HL-60 (cell line): ENCODE measurements at regions not wholly inside any gene's neighbourhood (a gene's known extent, or its start where the extent isn't known, plus 50 kb on each side); places are given as distances from the start of the nearest gene placed in this dataset.

Experiments
- DNase-seq, 2 experiments: peaks; one replicate each; pipeline ENCODE4 v3.0.0-alpha.2; 2010 to 2020; ENCODE audit warnings: low read depth in 1 of 2, low spot score in 1 of 2
- H3K27ac ChIP-seq: fragments of 250-450 bp; sonication (Bioruptor Pico); replicated peaks from 2 replicates; pipeline ENCODE4 v1.5.1; 2020; ENCODE audit warnings: mild to moderate bottlenecking, moderate library complexity
- H3K27me3 ChIP-seq: fragments of 250-450 bp; sonication (Bioruptor Pico); 2 replicates; pipeline ENCODE4 v1.5.1; 2021; ENCODE audit warnings: mild to moderate bottlenecking, moderate library complexity; ENCODE audit not compliant: insufficient read depth, poor library complexity, severe bottlenecking
- H3K4me3 ChIP-seq: replicated peaks from 2 replicates; pipeline ENCODE4 v1.5.1; 2011; ENCODE audit warnings: mild to moderate bottlenecking, control low read depth, low read length; ENCODE audit not compliant: insufficient read depth
- GABPA ChIP-seq: IDR thresholded peaks from 2 replicates; pipeline ENCODE4 v1.6.1; 2012; ENCODE audit warnings: low read depth
- POLR2AphosphoS5 ChIP-seq: IDR thresholded peaks from 2 replicates; pipeline ENCODE4 v1.6.1; 2012; ENCODE audit warnings: low read depth
- SPI1 ChIP-seq: IDR thresholded peaks from 2 replicates; pipeline ENCODE4 v1.6.1; 2012; ENCODE audit warnings: low read depth, mild to moderate bottlenecking, borderline replicate concordance
- TF ChIP-seq, protein P1 (sequence below): IDR thresholded peaks from 2 replicates; pipeline ENCODE4 v1.6.1; 2012; ENCODE audit warnings: low read depth; ENCODE audit not compliant: insufficient replicate concordance
- TF ChIP-seq, protein P2 (sequence below): IDR thresholded peaks from one replicate; pipeline ENCODE4 v1.5.1; 2011; ENCODE audit warnings: low read length, control low read depth, inconsistent platforms; ENCODE audit not compliant: insufficient read depth

DNA sequence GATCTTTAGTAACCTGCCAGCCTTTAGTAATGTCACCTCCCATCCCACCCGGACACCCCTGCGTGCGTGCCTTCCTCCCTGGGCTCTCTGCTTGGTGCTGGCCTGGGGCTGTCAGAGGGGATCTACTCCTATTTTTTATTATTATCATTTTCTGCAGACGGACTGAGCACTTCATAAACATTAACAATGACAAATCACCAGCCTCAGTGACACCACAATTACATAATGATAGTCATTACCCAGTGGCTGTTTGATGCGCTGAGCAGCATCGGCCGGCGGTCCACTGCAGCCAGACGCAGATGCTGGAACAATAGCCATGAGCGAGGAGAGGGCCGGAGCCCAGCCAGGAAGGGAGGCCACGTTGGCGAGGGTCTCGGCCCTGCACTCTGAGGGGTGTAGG is 309.3 kb upstream of the AJAP1 start:
- DNase-seq: no peak
- no peak overlapping the region for H3K27ac ChIP-seq
- no peak overlapping the region for H3K4me3 ChIP-seq
- H3K27me3 ChIP-seq: peaks cover 2% of the 10 kb centered on the region
- no peak for TF ChIP-seq POLR2AphosphoS5
- TF ChIP-seq, protein P1, sequence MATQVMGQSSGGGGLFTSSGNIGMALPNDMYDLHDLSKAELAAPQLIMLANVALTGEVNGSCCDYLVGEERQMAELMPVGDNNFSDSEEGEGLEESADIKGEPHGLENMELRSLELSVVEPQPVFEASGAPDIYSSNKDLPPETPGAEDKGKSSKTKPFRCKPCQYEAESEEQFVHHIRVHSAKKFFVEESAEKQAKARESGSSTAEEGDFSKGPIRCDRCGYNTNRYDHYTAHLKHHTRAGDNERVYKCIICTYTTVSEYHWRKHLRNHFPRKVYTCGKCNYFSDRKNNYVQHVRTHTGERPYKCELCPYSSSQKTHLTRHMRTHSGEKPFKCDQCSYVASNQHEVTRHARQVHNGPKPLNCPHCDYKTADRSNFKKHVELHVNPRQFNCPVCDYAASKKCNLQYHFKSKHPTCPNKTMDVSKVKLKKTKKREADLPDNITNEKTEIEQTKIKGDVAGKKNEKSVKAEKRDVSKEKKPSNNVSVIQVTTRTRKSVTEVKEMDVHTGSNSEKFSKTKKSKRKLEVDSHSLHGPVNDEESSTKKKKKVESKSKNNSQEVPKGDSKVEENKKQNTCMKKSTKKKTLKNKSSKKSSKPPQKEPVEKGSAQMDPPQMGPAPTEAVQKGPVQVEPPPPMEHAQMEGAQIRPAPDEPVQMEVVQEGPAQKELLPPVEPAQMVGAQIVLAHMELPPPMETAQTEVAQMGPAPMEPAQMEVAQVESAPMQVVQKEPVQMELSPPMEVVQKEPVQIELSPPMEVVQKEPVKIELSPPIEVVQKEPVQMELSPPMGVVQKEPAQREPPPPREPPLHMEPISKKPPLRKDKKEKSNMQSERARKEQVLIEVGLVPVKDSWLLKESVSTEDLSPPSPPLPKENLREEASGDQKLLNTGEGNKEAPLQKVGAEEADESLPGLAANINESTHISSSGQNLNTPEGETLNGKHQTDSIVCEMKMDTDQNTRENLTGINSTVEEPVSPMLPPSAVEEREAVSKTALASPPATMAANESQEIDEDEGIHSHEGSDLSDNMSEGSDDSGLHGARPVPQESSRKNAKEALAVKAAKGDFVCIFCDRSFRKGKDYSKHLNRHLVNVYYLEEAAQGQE: no peak
- TF ChIP-seq SPI1: no peak
- no peak for TF ChIP-seq GABPA
- TF ChIP-seq, protein P2, sequence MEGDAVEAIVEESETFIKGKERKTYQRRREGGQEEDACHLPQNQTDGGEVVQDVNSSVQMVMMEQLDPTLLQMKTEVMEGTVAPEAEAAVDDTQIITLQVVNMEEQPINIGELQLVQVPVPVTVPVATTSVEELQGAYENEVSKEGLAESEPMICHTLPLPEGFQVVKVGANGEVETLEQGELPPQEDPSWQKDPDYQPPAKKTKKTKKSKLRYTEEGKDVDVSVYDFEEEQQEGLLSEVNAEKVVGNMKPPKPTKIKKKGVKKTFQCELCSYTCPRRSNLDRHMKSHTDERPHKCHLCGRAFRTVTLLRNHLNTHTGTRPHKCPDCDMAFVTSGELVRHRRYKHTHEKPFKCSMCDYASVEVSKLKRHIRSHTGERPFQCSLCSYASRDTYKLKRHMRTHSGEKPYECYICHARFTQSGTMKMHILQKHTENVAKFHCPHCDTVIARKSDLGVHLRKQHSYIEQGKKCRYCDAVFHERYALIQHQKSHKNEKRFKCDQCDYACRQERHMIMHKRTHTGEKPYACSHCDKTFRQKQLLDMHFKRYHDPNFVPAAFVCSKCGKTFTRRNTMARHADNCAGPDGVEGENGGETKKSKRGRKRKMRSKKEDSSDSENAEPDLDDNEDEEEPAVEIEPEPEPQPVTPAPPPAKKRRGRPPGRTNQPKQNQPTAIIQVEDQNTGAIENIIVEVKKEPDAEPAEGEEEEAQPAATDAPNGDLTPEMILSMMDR: no peak

- DNase-seq: no peak
- Histone ChIP-seq H3K27ac (no peak overlapping the region), H3K27me3 (peaks cover 2% of the 10 kb centered on the region), H3K4me3 (no peak overlapping the region)
- TF ChIP-seq POLR2AphosphoS5: no peak
- TF ChIP-seq SPI1: no peak
- no peak for TF ChIP-seq GABPA
- TF ChIP-seq, protein P1: no peak
- TF ChIP-seq, protein P2: no peak
These were observed 308.3 kb upstream of the AJAP1 start for GRCh38 chr1:4346131-4346530.

DNA sequence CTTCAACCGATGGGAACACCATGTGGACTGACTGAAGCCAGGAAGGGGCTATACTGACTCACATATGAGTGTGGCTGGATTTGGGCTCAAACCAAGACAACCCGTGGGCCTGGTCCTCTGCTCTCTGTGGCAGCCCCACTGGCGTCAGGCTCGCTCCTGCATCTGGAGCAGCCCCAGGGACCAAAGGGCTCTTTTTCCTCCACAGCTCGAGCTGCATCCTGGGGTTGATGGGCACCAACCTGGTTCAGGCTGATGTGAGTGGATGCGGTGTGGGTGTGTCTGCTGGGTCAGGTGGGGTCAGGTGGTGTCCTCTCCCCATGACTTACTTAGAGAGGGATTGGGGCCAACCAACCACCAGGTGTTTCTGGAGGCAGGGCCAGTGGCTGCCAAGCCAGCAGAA is 303.0 kb upstream of the AJAP1 start:
- no peak for DNase-seq
- Histone ChIP-seq H3K27ac (no peak overlapping the region), H3K4me3 (no peak overlapping the region), H3K27me3 (peaks cover 2% of the 10 kb centered on the region)
- TF ChIP-seq GABPA (no peak), SPI1 (no peak), POLR2AphosphoS5 (no peak)
- TF ChIP-seq, protein P1: no peak
- TF ChIP-seq, protein P2: no peak
